GM13976 (cell line): ENCODE measurements at regions not wholly inside any gene's neighbourhood (a gene's known extent, or its start where the extent isn't known, plus 50 kb on each side); places are given as distances from the start of the nearest gene placed in this dataset.

Experiments used
- DNase-seq: peaks from one replicate; pipeline ENCODE4 v3.0.0; 2012; ENCODE audit warnings: low spot score
- in situ Hi-C: fragments of 300-500 bp; cut with MboI; formaldehyde crosslinking; loops from one replicate; pipeline ENCODE4 v1.12.0; 2022; ENCODE audit warnings: low sequenced_read_pairs, mixed read lengths, inconsistent platforms; ENCODE audit not compliant: unreplicated experiment
- TF ChIP-seq, protein P1 (sequence below): IDR thresholded peaks from 2 replicates; pipeline ENCODE4 v1.5.1; 2012; ENCODE audit warnings: borderline replicate concordance, mild to moderate bottlenecking; ENCODE audit not compliant: insufficient read depth; ENCODE audit errors: extremely low read depth, missing control alignments, control extremely low read depth

DNA sequence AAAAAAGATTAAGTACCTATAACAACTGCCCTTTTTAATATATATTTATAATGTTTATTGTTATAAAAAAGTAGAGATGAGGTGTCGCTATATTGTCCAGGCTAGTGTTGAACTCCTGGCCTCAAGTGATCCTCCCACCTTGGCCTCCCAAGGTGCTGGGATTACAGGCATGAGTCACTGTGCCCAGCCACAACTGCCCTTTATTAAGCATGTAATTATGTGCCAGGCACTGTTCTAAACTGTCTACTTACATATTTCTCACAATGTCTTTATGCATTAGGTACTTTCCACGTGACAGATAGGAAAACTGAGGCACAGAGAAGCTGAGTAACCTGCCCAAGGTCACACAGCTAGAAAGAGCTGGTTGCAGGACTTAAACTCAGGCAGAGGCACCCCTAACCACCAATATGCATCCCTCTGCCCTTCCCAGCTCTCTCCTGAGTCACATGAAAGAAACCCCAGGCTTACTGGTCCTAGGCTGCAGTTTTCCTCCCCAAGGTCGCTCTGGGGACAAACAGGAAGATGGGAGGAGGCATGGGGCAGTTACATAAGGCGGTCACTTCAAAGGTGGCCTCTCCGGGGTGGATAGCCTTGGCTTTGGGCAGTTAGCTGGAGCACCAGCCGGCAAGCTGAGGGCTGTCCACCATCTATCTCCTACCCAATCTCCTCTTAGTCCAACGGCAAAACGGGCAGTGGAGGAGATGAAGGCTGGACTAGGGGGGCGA is 54.6 kb upstream of the TBX3 start:
- no peak for DNase-seq
- in situ Hi-C loops, result no loop called here
- TF ChIP-seq, protein P1, sequence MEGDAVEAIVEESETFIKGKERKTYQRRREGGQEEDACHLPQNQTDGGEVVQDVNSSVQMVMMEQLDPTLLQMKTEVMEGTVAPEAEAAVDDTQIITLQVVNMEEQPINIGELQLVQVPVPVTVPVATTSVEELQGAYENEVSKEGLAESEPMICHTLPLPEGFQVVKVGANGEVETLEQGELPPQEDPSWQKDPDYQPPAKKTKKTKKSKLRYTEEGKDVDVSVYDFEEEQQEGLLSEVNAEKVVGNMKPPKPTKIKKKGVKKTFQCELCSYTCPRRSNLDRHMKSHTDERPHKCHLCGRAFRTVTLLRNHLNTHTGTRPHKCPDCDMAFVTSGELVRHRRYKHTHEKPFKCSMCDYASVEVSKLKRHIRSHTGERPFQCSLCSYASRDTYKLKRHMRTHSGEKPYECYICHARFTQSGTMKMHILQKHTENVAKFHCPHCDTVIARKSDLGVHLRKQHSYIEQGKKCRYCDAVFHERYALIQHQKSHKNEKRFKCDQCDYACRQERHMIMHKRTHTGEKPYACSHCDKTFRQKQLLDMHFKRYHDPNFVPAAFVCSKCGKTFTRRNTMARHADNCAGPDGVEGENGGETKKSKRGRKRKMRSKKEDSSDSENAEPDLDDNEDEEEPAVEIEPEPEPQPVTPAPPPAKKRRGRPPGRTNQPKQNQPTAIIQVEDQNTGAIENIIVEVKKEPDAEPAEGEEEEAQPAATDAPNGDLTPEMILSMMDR, result no peak

DNA sequence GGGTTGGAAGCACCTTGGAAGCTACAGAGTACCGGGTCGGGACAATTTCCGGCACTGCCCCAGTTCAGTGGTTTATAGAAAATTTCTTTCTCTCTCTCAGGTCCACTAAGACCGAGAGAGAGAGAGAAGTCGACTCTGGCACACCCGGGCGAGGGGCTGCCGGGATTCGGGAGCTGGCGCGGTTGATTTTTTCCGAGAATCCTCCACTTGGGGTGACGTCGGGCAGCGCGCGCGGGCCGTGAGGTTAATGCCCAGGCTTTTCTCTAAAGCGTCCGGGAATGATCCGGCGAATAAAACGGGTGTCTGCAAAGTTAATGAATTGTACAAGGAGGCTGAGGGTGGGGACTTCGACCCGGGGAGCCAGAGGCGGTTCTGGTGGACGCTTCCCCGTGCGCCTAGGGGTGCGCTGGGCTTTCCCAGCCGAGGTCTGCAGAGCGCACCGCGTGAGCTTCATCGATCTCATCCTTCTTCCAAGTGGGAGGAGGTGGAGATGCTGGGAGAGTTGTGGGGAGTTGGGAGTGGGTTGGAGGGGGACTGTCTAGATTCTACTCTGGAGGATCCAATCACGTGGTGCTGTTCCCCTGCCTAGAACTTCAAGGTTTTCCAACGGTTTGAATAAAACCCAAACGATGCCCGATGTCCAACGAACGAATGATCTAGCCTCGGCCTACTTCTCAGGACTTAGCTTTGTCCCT is 51.9 kb upstream of the TBX3 start:
- TF ChIP-seq, protein P1, result no peak
- DNase-seq, result no peak
- in situ Hi-C loops, result no loop called here

DNA sequence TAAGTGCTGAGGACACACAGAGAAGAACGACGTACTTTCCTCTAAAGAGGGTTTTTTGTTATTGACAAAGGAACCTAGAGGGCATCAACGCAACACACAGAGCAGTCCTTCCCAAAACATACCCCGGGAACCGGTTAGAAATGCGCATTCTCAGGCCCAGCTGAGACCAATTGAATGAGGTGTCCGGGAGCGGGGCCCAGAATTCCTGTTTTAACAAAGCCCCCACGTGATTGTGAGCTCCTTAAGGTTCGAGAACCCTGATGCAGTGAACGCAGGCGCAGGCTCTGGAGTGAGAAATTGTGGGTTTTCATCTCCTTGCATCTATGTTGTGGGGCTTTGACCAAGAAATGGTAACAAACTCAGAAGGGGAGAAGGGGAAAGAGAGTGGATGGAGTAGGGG is 51.0 kb upstream of the TBX3 start:
- in situ Hi-C loops, result no loop called here
- DNase-seq, result no peak
- TF ChIP-seq, protein P1, result no peak

DNA sequence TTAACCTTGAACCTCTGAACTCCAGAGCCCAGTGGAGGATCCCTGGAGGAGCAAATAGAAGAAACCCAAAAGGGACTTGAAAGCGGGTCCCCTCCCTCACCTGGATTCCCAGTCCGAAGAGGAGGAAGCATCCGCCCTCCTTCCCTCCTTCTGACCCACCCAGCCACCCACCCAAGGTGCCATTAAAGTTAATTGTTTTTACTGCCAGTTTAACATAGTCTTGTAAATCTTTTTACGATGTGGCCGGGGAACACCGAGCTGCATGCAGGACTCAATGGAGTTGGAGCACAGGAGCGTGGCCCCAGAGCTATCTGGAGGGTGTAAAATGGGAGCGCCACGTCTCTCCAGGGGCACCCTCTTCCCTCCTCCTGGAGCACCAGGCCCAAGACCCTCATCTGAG is 49.9 kb upstream of the TBX3 start:
- in situ Hi-C loops, result no loop called here
- no peak for DNase-seq
- TF ChIP-seq, protein P1, result no peak
